ENCODE measurements at regions not wholly inside any gene's neighbourhood (a gene's known extent, or its start where the extent isn't known, plus 50 kb on each side); places are given as distances from the start of the nearest gene placed in this dataset.

- TF ChIP-seq CTCF (IDR thresholded peaks at IDR 0.05 in 4 of 5, conservative IDR thresholded peaks at IDR 0.05 in 1 of 5): no peak
- TF ChIP-seq POLR2A (IDR thresholded peaks at IDR 0.05): no peak
Observed at GRCh38 chr6:19995575-19996257, 158.5 kb downstream of the ID4 start.
